CD14-positive monocyte (primary cell): ENCODE measurements at regions not wholly inside any gene's neighbourhood (a gene's known extent, or its start where the extent isn't known, plus 50 kb on each side); places are given as distances from the start of the nearest gene placed in this dataset.

Source experiments
- DNase-seq, 3 donors: peaks; one replicate each; pipeline ENCODE4 v3.0.0-alpha.2; 2011 to 2022
- H2AFZ ChIP-seq: 2 replicates; pipeline ENCODE4 v1.6.0; 2012; ENCODE audit warnings: mild to moderate bottlenecking, low read depth, low read length, inconsistent platforms; ENCODE audit not compliant: insufficient read depth, poor library complexity, severe bottlenecking
- H3K27ac ChIP-seq, 2 donors: 1 replicate in 1 of 2; 2 replicates in 1 of 2; pipeline ENCODE4 v1.5.1; 2012 to 2013; ENCODE audit warnings: low read length in 2 of 2, control low read depth in 1 of 2, inconsistent platforms in 1 of 2, low read depth in 1 of 2, mild to moderate bottlenecking in 1 of 2
- H3K27me3 ChIP-seq, 2 donors: one replicate each; pipeline versions ENCODE4 v1.6.0 to v1.6.1; 2011 to 2013; ENCODE audit warnings: low read length in 2 of 2; ENCODE audit not compliant: control insufficient read depth in 2 of 2, insufficient read depth in 2 of 2
- H3K36me3 ChIP-seq, 2 donors: replicated peaks in 1 of 2; 1 replicate in 1 of 2; 2 replicates in 1 of 2; pipeline versions ENCODE4 v1.5.1 to v1.6.1; 2012 to 2013; ENCODE audit warnings: low read length in 2 of 2, control low read depth in 1 of 2, inconsistent platforms in 1 of 2, mild to moderate bottlenecking in 1 of 2; ENCODE audit not compliant: insufficient read depth in 2 of 2, control insufficient read depth in 1 of 2
- H3K4me1 ChIP-seq, 2 donors: 1 replicate in 1 of 2; 2 replicates in 1 of 2; pipeline versions ENCODE4 v1.5.1 to v1.6.1; 2012 to 2013; ENCODE audit warnings: low read length in 2 of 2, control low read depth in 1 of 2, inconsistent platforms in 1 of 2, mild to moderate bottlenecking in 1 of 2, moderate library complexity in 1 of 2; ENCODE audit not compliant: insufficient read depth in 2 of 2, control insufficient read depth in 1 of 2
- H3K4me2 ChIP-seq: replicated peaks from 2 replicates; pipeline ENCODE3; 2012; ENCODE audit warnings: low read length, moderate library complexity, mild to moderate bottlenecking; ENCODE audit not compliant: poor library complexity, severe bottlenecking; ENCODE audit errors: extremely low read depth
- H3K4me3 ChIP-seq, 3 experiments: fragments of 200-600 bp in 1 of 3; sonication (generic) in 1 of 3; replicated peaks in 1 of 3; 1 replicate in 2 of 3; 2 replicates in 1 of 3; pipeline ENCODE4 v1.5.1; 2011 to 2013; ENCODE audit warnings: low read length in 3 of 3, mild to moderate bottlenecking in 3 of 3, control low read depth in 2 of 3, low read depth in 2 of 3, inconsistent platforms in 1 of 3, moderate library complexity in 1 of 3
- H3K79me2 ChIP-seq: 2 replicates; pipeline ENCODE4 v1.6.0; 2012; ENCODE audit warnings: mild to moderate bottlenecking, control low read depth, inconsistent platforms, low read length, moderate library complexity; ENCODE audit not compliant: insufficient read depth
- H3K9ac ChIP-seq: 2 replicates; pipeline ENCODE4 v1.6.0; 2017; ENCODE audit warnings: low read length, mild to moderate bottlenecking; ENCODE audit not compliant: insufficient read depth, poor library complexity, severe bottlenecking
- H3K9me3 ChIP-seq, 2 donors: replicated peaks in 1 of 2; 1 replicate in 1 of 2; 2 replicates in 1 of 2; pipeline versions ENCODE4 v1.5.1 to v1.6.1; 2012 to 2013; ENCODE audit warnings: low read length in 2 of 2, control low read depth in 1 of 2; ENCODE audit not compliant: control insufficient read depth in 1 of 2, insufficient read depth in 1 of 2
- H4K20me1 ChIP-seq: 2 replicates; pipeline ENCODE4 v1.6.0; 2012; ENCODE audit warnings: mild to moderate bottlenecking, low read length, control low read depth, moderate library complexity; ENCODE audit not compliant: insufficient read depth
- H3K27ac Mint-ChIP-seq, 7 donors: one replicate each; pipeline ENCODE4 v1.8.0; 2020; ENCODE audit warnings: mild to moderate bottlenecking in 7 of 7, mixed read lengths in 7 of 7, moderate library complexity in 6 of 7, inconsistent platforms in 2 of 7
- H3K27me3 Mint-ChIP-seq, 3 donors: one replicate each; pipeline ENCODE4 v1.8.0; 2021 to 2022; ENCODE audit warnings: low read depth in 3 of 3, mild to moderate bottlenecking in 3 of 3, mixed read lengths in 3 of 3, moderate library complexity in 3 of 3, inconsistent platforms in 1 of 3
- H3K36me3 Mint-ChIP-seq, 2 donors: one replicate each; pipeline ENCODE4 v1.8.0; 2020; ENCODE audit warnings: mixed read lengths in 2 of 2, inconsistent platforms in 1 of 2, mild to moderate bottlenecking in 1 of 2
- H3K4me1 Mint-ChIP-seq: one replicate; pipeline ENCODE4 v1.8.0; 2020; ENCODE audit warnings: mild to moderate bottlenecking, mixed read lengths
- H3K4me3 Mint-ChIP-seq, 2 donors: one replicate each; pipeline ENCODE4 v1.8.0; 2020; ENCODE audit warnings: mild to moderate bottlenecking in 2 of 2, mixed read lengths in 2 of 2, moderate library complexity in 1 of 2
- H3K9me3 Mint-ChIP-seq, 7 donors: one replicate each; pipeline ENCODE4 v1.8.0; 2020 to 2022; ENCODE audit warnings: mixed read lengths in 7 of 7, mild to moderate bottlenecking in 6 of 7, moderate library complexity in 6 of 7, inconsistent platforms in 2 of 7
- WGBS: methylation state at CpG from one replicate; pipeline ENCODE4 v1.1.5; 2013; ENCODE audit warnings: missing lambda C conversion rate; ENCODE audit not compliant: insufficient coverage; 5-methylcytosine and 5-hydroxymethylcytosine counted together
- intact Hi-C, 2 donors: fragments of 100-400 bp; cut with micrococcal nuclease; formaldehyde crosslinking; loops; one replicate each; pipeline versions ENCODE4 v1.15.0 to v1.15.1; 2023
- TF ChIP-seq, protein P1 (sequence below): fragments of 200-600 bp; IDR thresholded peaks from one replicate; pipeline ENCODE4 v1.8.0; 2022; ENCODE audit warnings: antibody characterized with exemption, mild to moderate bottlenecking

DNA sequence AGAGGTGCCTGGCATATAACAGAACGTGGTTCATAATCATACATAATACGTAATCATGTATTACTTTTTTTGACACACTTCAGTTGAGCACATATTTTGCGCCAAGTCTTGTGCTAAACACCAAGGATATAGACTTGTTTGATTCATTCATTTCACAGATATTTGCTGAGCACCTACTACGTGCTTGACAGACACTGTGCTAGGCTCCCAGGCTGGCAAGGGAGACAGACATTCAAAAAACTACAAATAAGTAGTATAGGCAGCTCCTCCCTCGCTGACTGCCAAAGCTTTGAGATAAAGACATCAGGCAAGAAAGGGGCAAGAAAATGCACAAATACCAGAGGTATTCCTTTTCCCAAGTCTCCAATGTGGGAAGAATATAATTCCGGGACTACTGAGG is 122.5 kb upstream of the CPEB4 start:
- TF ChIP-seq, protein P1, sequence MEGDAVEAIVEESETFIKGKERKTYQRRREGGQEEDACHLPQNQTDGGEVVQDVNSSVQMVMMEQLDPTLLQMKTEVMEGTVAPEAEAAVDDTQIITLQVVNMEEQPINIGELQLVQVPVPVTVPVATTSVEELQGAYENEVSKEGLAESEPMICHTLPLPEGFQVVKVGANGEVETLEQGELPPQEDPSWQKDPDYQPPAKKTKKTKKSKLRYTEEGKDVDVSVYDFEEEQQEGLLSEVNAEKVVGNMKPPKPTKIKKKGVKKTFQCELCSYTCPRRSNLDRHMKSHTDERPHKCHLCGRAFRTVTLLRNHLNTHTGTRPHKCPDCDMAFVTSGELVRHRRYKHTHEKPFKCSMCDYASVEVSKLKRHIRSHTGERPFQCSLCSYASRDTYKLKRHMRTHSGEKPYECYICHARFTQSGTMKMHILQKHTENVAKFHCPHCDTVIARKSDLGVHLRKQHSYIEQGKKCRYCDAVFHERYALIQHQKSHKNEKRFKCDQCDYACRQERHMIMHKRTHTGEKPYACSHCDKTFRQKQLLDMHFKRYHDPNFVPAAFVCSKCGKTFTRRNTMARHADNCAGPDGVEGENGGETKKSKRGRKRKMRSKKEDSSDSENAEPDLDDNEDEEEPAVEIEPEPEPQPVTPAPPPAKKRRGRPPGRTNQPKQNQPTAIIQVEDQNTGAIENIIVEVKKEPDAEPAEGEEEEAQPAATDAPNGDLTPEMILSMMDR, result no peak
- Histone ChIP-seq H3K9me3 (no peaks in the 10 kb centered on the region), H2AFZ (no peak overlapping the region), H3K36me3 (no peaks in the 10 kb centered on the region), H3K4me2 (no peak overlapping the region), H4K20me1 (no peaks in the 10 kb centered on the region), H3K27me3 (no peaks in the 10 kb centered on the region), H3K9ac (no peak overlapping the region), H3K4me1 (peaks cover 36 to 39% of the 10 kb centered on the region in 2 donors), H3K27ac (no peak overlapping the region), H3K79me2 (no peaks in the 10 kb centered on the region), H3K4me3 (no peak overlapping the region)
- DNase-seq, result no peak
- WGBS, result 77% methylated on average over 3 of the region's 6 CpGs
- peaks cover 0 to 5% (median 0%) of the 10 kb centered on the region in 7 donors for H3K9me3 Mint-ChIP-seq
- H3K4me3 Mint-ChIP-seq, result no peak overlapping the region
- H3K4me1 Mint-ChIP-seq, result peaks cover 41% of the 10 kb centered on the region
- peaks cover 4 to 6% (median 4%) of the 10 kb centered on the region in 3 donors for H3K27me3 Mint-ChIP-seq
- peak overlapping the region in 3 of 7 donors; percentile 2 to 65 (median 45) for H3K27ac Mint-ChIP-seq
- intact Hi-C loops, result no loop called here
- peaks cover 0 to 2% of the 10 kb centered on the region in 2 donors for H3K36me3 Mint-ChIP-seq

DNA sequence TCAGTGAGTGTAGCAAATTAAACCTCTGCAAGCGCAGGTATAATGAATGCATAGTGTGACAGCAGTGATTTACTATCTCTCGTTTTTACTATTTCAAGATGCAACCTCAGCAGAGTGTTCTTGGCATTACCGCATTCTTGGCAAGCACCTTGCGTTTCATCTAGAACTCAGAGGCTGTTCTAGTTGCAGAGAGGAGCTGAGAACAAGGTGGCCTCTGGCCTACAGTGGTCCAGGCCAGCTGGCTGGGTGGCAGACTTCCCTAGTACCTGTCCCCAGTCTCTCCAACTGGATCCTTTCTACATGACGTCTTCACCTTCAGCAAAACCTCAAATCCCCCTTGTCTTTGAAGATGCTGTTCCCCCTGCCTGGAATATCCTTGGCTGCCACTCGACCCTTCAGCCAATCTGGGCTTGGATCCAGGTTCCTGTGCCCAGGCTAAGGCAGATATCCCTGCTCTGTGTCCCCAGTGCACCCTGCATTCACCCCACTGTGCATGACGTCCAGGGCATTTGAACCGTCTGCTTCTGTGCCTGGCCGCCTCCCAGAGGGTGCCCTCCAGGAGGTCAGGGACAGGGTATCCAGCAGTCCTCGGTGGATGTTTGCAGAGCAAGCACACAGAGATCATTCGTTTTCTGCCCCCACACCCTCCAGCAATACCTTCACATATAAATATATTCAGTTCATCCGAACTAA is 120.4 kb upstream of the CPEB4 start:
- Histone ChIP-seq H3K4me2 (no peak overlapping the region), H3K4me3 (no peak overlapping the region), H3K36me3 (no peaks in the 10 kb centered on the region), H3K9me3 (no peaks in the 10 kb centered on the region), H3K27me3 (no peaks in the 10 kb centered on the region), H4K20me1 (no peaks in the 10 kb centered on the region), H2AFZ (no peak overlapping the region), H3K79me2 (no peaks in the 10 kb centered on the region), H3K4me1 (peaks cover 51 to 55% of the 10 kb centered on the region in 2 donors), H3K9ac (no peak overlapping the region), H3K27ac (no peak overlapping the region)
- H3K9me3 Mint-ChIP-seq, result peaks cover 0 to 5% (median 0%) of the 10 kb centered on the region in 7 donors
- intact Hi-C loops, result no loop called here
- peak overlapping the region in 1 of 7 donors; percentile 11 for H3K27ac Mint-ChIP-seq
- no peak for DNase-seq
- no peak overlapping the region for H3K4me3 Mint-ChIP-seq
- peaks cover 53% of the 10 kb centered on the region for H3K4me1 Mint-ChIP-seq
- peaks cover 0 to 2% of the 10 kb centered on the region in 2 donors for H3K36me3 Mint-ChIP-seq
- H3K27me3 Mint-ChIP-seq, result peaks cover 0 to 4% (median 3%) of the 10 kb centered on the region in 3 donors
- TF ChIP-seq, protein P1, result no peak
- WGBS, result 80% methylated on average over 7 of the region's 12 CpGs
